Smooth muscle cell (in vitro differentiated cells): ENCODE measurements at regions not wholly inside any gene's neighbourhood (a gene's known extent, or its start where the extent isn't known, plus 50 kb on each side); places are given as distances from the start of the nearest gene placed in this dataset.

Source experiments
- DNase-seq: peaks from one replicate; lab custom pipeline; 2025; ENCODE audit not compliant: unreplicated experiment; lab: John Stamatoyannopoulos, UW
- H2AFZ ChIP-seq: fragments of 200-600 bp; sonication (generic); 2 replicates; pipeline ENCODE4 v1.6.0; 2016; ENCODE audit warnings: antibody characterized with exemption, low read depth, mild to moderate bottlenecking
- H3F3A ChIP-seq: fragments of 200-600 bp; sonication (generic); 2 replicates; pipeline ENCODE4 v1.6.0; 2017; ENCODE audit warnings: antibody characterized with exemption, low read depth
- H3K27ac ChIP-seq: fragments of 200-600 bp; sonication (generic); 2 replicates; pipeline ENCODE4 v1.5.1; 2016; ENCODE audit warnings: low read depth, mild to moderate bottlenecking
- H3K27me3 ChIP-seq: fragments of 200-600 bp; sonication (generic); 2 replicates; pipeline ENCODE4 v1.6.1; 2016; ENCODE audit warnings: low read depth, mild to moderate bottlenecking
- H3K36me3 ChIP-seq: fragments of 200-600 bp; sonication (generic); 2 replicates; pipeline ENCODE4 v1.5.1; 2016; ENCODE audit warnings: low read depth
- H3K4me1 ChIP-seq: fragments of 200-600 bp; sonication (generic); 2 replicates; pipeline ENCODE4 v1.5.1; 2016; ENCODE audit warnings: low read depth
- H3K4me2 ChIP-seq: fragments of 200-600 bp; sonication (generic); 2 replicates; pipeline ENCODE4 v1.6.0; 2016; ENCODE audit warnings: mild to moderate bottlenecking
- H3K4me3 ChIP-seq: fragments of 200-600 bp; sonication (generic); 2 replicates; pipeline ENCODE4 v1.5.1; 2016; ENCODE audit warnings: mild to moderate bottlenecking
- H3K79me2 ChIP-seq: fragments of 200-600 bp; sonication (generic); 2 replicates; pipeline ENCODE4 v1.6.0; 2016; ENCODE audit warnings: low read depth, mild to moderate bottlenecking
- H3K9ac ChIP-seq: fragments of 200-600 bp; sonication (generic); 2 replicates; pipeline ENCODE4 v1.6.0; 2016; ENCODE audit warnings: low read depth
- H3K9me3 ChIP-seq: fragments of 200-600 bp; sonication (generic); replicated peaks from 2 replicates; pipeline ENCODE4 v1.5.1; 2016; ENCODE audit warnings: low read depth
- H4K20me1 ChIP-seq: fragments of 200-600 bp; sonication (generic); 2 replicates; pipeline ENCODE4 v1.6.0; 2016; ENCODE audit warnings: low read depth
- CTCF ChIP-seq: fragments of 200-600 bp; sonication (generic); IDR thresholded peaks from 2 replicates; pipeline ENCODE4 v1.5.1; 2017; ENCODE audit warnings: borderline replicate concordance, mild to moderate bottlenecking, antibody characterized with exemption; ENCODE audit not compliant: insufficient read depth, poor library complexity, severe bottlenecking
- WGBS: methylation state at CpG from one replicate; pipeline ENCODE4 v1.1.7; 2016; ENCODE audit warnings: low lambda C conversion rate; 5-methylcytosine and 5-hydroxymethylcytosine counted together

GRCh38 chr3:124577494-124578167, 152.6 kb upstream of the UMPS start:
- Histone ChIP-seq H3K4me1 (no peaks in the 10 kb centered on the region), H3K27me3 (no peaks in the 10 kb centered on the region), H3F3A (no peaks in the 10 kb centered on the region), H3K79me2 (no peaks in the 10 kb centered on the region), H3K27ac (no peak overlapping the region), H3K4me2 (no peak overlapping the region), H2AFZ (no peak overlapping the region), H4K20me1 (no peaks in the 10 kb centered on the region), H3K4me3 (no peak overlapping the region), H3K9ac (no peak overlapping the region), H3K9me3 (no peaks in the 10 kb centered on the region), H3K36me3 (no peaks in the 10 kb centered on the region)
- DNase-seq = no peak
- no peak for TF ChIP-seq CTCF
- WGBS = 100% methylated on average over 1 of the region's 1 CpG

GRCh38 chr3:124579641-124580040, 150.6 kb upstream of the UMPS start:
- H3K4me3 ChIP-seq = no peak overlapping the region
- 82% methylated on average over 2 of the region's 2 CpGs for WGBS
- H3K9me3 ChIP-seq = no peaks in the 10 kb centered on the region
- no peaks in the 10 kb centered on the region for H3K36me3 ChIP-seq
- no peaks in the 10 kb centered on the region for H3F3A ChIP-seq
- no peak overlapping the region for H3K4me2 ChIP-seq
- no peak overlapping the region for H3K9ac ChIP-seq
- H3K27me3 ChIP-seq = no peaks in the 10 kb centered on the region
- no peak overlapping the region for H2AFZ ChIP-seq
- no peak for TF ChIP-seq CTCF
- no peaks in the 10 kb centered on the region for H3K79me2 ChIP-seq
- H4K20me1 ChIP-seq = no peaks in the 10 kb centered on the region
- DNase-seq = no peak
- H3K27ac ChIP-seq = no peak overlapping the region
- no peaks in the 10 kb centered on the region for H3K4me1 ChIP-seq

- DNase-seq = no peak
- Histone ChIP-seq H3K27ac (no peak overlapping the region), H3K4me3 (no peak overlapping the region), H3K27me3 (no peaks in the 10 kb centered on the region), H3K4me1 (peaks cover 20% of the 10 kb centered on the region), H3K36me3 (no peaks in the 10 kb centered on the region), H3F3A (peaks cover 6% of the 10 kb centered on the region), H4K20me1 (no peaks in the 10 kb centered on the region), H3K4me2 (no peak overlapping the region), H3K9ac (no peak overlapping the region), H2AFZ (no peak overlapping the region), H3K79me2 (no peaks in the 10 kb centered on the region), H3K9me3 (no peaks in the 10 kb centered on the region)
- no peak for TF ChIP-seq CTCF
- WGBS = 93% methylated on average over 4 of the region's 4 CpGs
Observed at GRCh38 chr3:124582196-124582595, 148.1 kb upstream of the UMPS start.
